ENCODE measurements at regions not wholly inside any gene's neighbourhood (a gene's known extent, or its start where the extent isn't known, plus 50 kb on each side); places are given as distances from the start of the nearest gene placed in this dataset.

GRCh38 chr2:239605976-239606375 lies 205.2 kb upstream of the HDAC4 start:
- H3K4me1 ChIP-seq (ENCODE audit: control insufficient read depth, insufficient read depth, low read length): no peaks in the 10 kb centered on the region; the same call in 1 of the 2 replicates
- H3K36me3 ChIP-seq (ENCODE audit: control insufficient read depth, insufficient read depth, low read length): no peaks in the 10 kb centered on the region
- WGBS (ENCODE audit: insufficient coverage, insufficient read length): no CpG with 5 or more reads among the region's 5 CpGs
- H3K9me3 ChIP-seq (ENCODE audit: control insufficient read depth, insufficient read depth, low read length): no peaks in the 10 kb centered on the region
- no peaks in the 10 kb centered on the region for H3K27me3 ChIP-seq (ENCODE audit: control insufficient read depth, insufficient read depth, low read length)
- no peak overlapping the region for H3K4me3 ChIP-seq (ENCODE audit: low read length)
- no peak overlapping the region for H3K27ac ChIP-seq (ENCODE audit: low read length)
- no peak for DNase-seq (ENCODE audit: low read depth, low spot score)

GRCh38 chr2:239605409-239605808 lies 204.6 kb upstream of the HDAC4 start:
- Histone ChIP-seq H3K27me3 (ENCODE audit: control insufficient read depth, insufficient read depth, low read length) (no peaks in the 10 kb centered on the region), H3K27ac (ENCODE audit: low read length) (no peak overlapping the region), H3K4me3 (ENCODE audit: low read length) (no peak overlapping the region), H3K9me3 (ENCODE audit: control insufficient read depth, insufficient read depth, low read length) (no peaks in the 10 kb centered on the region), H3K4me1 (ENCODE audit: control insufficient read depth, insufficient read depth, low read length) (no peaks in the 10 kb centered on the region; the same call in 1 of the 2 replicates), H3K36me3 (ENCODE audit: control insufficient read depth, insufficient read depth, low read length) (no peaks in the 10 kb centered on the region)
- no peak for DNase-seq (ENCODE audit: low read depth, low spot score)
- WGBS (ENCODE audit: insufficient coverage, insufficient read length): no CpG with 5 or more reads among the region's 6 CpGs

DNA sequence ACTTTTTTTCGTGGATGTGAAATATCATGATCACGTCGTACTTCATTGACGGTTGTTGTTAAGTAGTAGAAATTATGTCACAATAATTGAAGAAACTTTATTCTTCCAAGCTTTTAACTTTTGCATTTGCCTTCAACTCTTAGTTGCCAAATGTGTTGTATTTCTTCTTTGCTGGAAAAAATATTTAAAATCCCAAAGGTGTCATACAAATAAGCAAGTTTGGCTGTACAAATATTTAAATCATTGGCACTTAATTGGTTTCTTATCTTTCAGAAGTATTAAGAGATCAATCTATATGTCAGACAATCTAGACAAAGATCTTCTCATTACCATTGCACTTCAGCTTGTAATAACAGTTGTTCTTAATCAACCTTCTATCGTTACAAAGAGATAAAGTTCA lies 204.0 kb upstream of the HDAC4 start:
- no peak for DNase-seq (ENCODE audit: low read depth, low spot score)
- no CpG with 5 or more reads among the region's 5 CpGs for WGBS (ENCODE audit: insufficient coverage, insufficient read length)
- no peaks in the 10 kb centered on the region; the same call in 1 of the 2 replicates for H3K4me1 ChIP-seq (ENCODE audit: control insufficient read depth, insufficient read depth, low read length)
- H3K27ac ChIP-seq (ENCODE audit: low read length): no peak overlapping the region
- no peaks in the 10 kb centered on the region for H3K27me3 ChIP-seq (ENCODE audit: control insufficient read depth, insufficient read depth, low read length)
- no peak overlapping the region for H3K4me3 ChIP-seq (ENCODE audit: low read length)
- no peaks in the 10 kb centered on the region for H3K36me3 ChIP-seq (ENCODE audit: control insufficient read depth, insufficient read depth, low read length)
- no peaks in the 10 kb centered on the region for H3K9me3 ChIP-seq (ENCODE audit: control insufficient read depth, insufficient read depth, low read length)

DNA sequence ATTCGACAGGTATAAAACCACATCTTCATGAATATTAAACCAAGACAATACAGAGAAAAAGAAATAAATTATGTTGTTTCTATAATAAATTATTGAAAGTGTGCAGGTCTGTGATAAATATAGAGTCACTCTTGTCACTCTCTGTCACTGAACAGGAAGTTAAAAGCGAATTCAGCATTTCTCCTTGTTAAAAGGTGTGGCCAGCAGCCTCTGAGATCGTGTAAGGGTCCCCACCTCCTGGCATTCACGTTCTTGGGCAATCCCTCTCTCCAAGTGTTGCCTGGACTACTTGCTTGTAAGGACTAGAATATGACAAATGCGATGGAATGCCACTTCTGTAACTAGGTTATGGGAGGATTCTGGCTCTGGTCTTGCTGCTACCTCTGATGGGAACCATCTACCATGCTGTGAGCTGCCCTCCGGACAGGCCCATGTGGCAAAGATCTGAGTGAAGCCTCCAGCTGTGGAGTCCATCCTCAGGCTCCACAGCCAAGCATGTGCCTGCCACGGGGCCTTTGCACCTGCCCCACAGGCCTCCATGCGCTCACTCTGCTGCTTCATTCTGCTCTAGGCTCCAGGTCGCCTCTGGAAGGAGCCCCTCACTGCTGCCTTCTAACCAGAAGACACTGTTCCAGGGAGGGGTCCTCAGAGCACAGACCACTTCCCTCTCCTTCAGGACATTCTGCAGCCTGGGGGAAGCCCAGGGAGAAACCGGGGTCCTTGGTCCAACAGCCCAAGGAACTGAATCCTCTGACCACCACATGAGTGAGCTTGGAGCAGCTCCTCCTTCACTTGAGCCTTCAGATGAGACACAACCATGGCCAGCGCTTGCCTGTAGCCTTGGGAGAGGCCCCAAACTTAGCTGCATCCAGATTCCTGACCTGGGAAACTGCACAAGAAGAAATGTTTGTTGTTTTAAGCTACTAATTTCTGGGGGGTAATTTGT lies 202.9 kb upstream of the HDAC4 start:
- H3K4me3 ChIP-seq (ENCODE audit: low read length): no peak overlapping the region
- H3K9me3 ChIP-seq (ENCODE audit: control insufficient read depth, insufficient read depth, low read length): no peaks in the 10 kb centered on the region
- no peaks in the 10 kb centered on the region for H3K36me3 ChIP-seq (ENCODE audit: control insufficient read depth, insufficient read depth, low read length)
- H3K27me3 ChIP-seq (ENCODE audit: control insufficient read depth, insufficient read depth, low read length): no peaks in the 10 kb centered on the region
- no CpG with 5 or more reads among the region's 11 CpGs for WGBS (ENCODE audit: insufficient coverage, insufficient read length)
- no peaks in the 10 kb centered on the region for H3K4me1 ChIP-seq (ENCODE audit: control insufficient read depth, insufficient read depth, low read length)
- no peak for DNase-seq (ENCODE audit: low read depth, low spot score)
- H3K27ac ChIP-seq (ENCODE audit: low read length): no peak overlapping the region

DNA sequence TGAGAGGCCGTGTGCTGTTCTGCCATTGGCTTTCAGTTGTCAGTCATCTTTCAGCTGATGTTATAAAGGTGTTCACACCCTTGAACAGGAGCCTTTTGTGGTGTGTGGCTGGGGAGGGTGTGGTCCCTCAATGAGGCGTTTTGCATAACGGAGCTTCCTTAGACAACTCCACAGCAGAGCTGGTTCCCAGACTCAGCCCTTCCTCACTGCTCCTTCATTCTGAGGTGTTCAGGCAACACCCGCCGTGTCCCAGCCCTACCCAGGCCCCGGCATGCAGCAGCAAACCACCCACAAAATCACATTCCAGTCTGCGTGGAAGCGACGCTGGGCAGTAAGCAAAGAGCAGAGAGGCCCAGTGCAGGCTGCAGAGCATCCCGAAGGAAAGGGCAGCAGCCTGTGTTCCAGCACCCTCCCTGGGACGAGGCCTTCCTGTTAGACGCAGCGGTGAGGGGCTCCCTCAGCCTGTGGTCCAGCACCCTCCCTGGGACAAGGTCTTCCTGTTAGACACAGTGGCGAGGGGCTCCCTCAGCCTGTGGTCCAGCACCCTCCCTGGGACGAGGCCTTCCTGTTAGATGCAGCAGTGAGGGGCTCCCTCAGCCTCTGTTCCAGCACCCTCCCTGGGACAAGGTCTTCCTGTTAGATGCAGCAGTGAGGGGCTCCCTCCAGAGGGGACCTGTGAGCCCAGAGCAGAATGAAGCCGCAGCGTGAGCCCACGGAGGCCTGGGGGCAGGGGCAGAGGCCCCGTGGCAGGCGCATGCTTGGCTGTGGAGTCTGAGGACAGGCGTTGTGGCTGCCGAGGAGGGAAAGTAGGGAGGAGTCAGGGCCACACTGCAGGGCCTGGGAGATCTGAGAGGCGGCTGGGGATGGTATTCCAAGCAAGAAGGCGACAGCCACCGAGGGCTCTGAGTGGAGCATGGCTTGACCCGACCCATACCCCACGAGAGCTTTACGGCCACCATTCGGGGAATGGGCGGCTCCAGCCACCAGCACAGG lies 201.8 kb upstream of the HDAC4 start:
- Histone ChIP-seq H3K4me3 (ENCODE audit: low read length) (no peak overlapping the region), H3K36me3 (ENCODE audit: control insufficient read depth, insufficient read depth, low read length) (no peaks in the 10 kb centered on the region), H3K27ac (ENCODE audit: low read length) (no peak overlapping the region), H3K27me3 (ENCODE audit: control insufficient read depth, insufficient read depth, low read length) (no peaks in the 10 kb centered on the region), H3K9me3 (ENCODE audit: control insufficient read depth, insufficient read depth, low read length) (no peaks in the 10 kb centered on the region), H3K4me1 (ENCODE audit: control insufficient read depth, insufficient read depth, low read length) (no peaks in the 10 kb centered on the region)
- no CpG with 5 or more reads among the region's 30 CpGs for WGBS (ENCODE audit: insufficient coverage, insufficient read length)
- DNase-seq (ENCODE audit: low read depth, low spot score): no peak

GRCh38 chr2:239601880-239602279 lies 201.1 kb upstream of the HDAC4 start:
- no peak for DNase-seq (ENCODE audit: low read depth, low spot score)
- Histone ChIP-seq H3K4me1 (ENCODE audit: control insufficient read depth, insufficient read depth, low read length) (no peaks in the 10 kb centered on the region), H3K4me3 (ENCODE audit: low read length) (no peak overlapping the region), H3K9me3 (ENCODE audit: control insufficient read depth, insufficient read depth, low read length) (no peaks in the 10 kb centered on the region), H3K27ac (ENCODE audit: low read length) (no peak overlapping the region), H3K36me3 (ENCODE audit: control insufficient read depth, insufficient read depth, low read length) (no peaks in the 10 kb centered on the region), H3K27me3 (ENCODE audit: control insufficient read depth, insufficient read depth, low read length) (no peaks in the 10 kb centered on the region)
- WGBS (ENCODE audit: insufficient coverage, insufficient read length): no CpG with 5 or more reads among the region's 7 CpGs

DNA sequence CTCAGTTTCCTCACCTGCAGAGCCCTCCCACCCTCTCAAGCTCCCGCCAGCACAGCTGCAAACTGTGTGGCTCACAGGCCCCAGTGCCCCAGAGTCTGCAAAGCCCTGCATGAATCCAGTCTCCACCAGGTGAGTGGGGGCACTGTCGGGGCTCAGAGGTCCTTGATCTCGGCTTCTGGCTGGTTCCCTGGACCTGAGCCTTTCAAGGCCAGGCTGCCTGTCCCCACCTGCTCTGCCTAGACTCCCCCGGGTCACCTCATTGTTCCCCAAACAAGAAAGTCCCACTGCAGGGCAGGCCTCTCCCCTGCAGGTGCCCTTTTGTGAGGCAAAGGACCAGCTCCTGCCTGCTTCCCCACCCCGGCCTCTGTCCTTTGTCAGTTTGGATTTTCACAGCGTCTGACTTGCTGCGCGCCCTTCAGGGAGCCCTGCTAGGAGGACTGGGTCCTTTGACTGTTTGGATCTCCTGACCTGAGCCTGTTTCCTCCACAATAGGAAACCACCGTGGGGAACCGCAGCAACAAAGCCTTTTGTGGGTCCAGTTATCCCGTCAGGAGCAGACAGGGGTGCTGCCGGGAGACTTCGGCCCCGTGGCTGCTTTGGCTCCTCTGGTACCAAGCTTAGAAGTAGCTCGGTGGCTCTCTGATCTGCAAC lies 200.5 kb upstream of the HDAC4 start:
- WGBS (ENCODE audit: insufficient coverage, insufficient read length): no CpG with 5 or more reads among the region's 15 CpGs
- H3K4me1 ChIP-seq (ENCODE audit: control insufficient read depth, insufficient read depth, low read length): no peaks in the 10 kb centered on the region
- no peaks in the 10 kb centered on the region for H3K27me3 ChIP-seq (ENCODE audit: control insufficient read depth, insufficient read depth, low read length)
- no peak for DNase-seq (ENCODE audit: low read depth, low spot score)
- H3K9me3 ChIP-seq (ENCODE audit: control insufficient read depth, insufficient read depth, low read length): no peaks in the 10 kb centered on the region
- H3K4me3 ChIP-seq (ENCODE audit: low read length): no peak overlapping the region
- H3K36me3 ChIP-seq (ENCODE audit: control insufficient read depth, insufficient read depth, low read length): no peaks in the 10 kb centered on the region
- H3K27ac ChIP-seq (ENCODE audit: low read length): no peak overlapping the region

GRCh38 chr2:239600650-239601049 lies 199.8 kb upstream of the HDAC4 start:
- no peak overlapping the region for H3K4me3 ChIP-seq (ENCODE audit: low read length)
- DNase-seq (ENCODE audit: low read depth, low spot score): no peak
- H3K4me1 ChIP-seq (ENCODE audit: control insufficient read depth, insufficient read depth, low read length): no peaks in the 10 kb centered on the region
- no CpG with 5 or more reads among the region's 5 CpGs for WGBS (ENCODE audit: insufficient coverage, insufficient read length)
- no peaks in the 10 kb centered on the region for H3K9me3 ChIP-seq (ENCODE audit: control insufficient read depth, insufficient read depth, low read length)
- H3K27ac ChIP-seq (ENCODE audit: low read length): no peak overlapping the region
- no peaks in the 10 kb centered on the region for H3K36me3 ChIP-seq (ENCODE audit: control insufficient read depth, insufficient read depth, low read length)
- no peaks in the 10 kb centered on the region for H3K27me3 ChIP-seq (ENCODE audit: control insufficient read depth, insufficient read depth, low read length)

DNA sequence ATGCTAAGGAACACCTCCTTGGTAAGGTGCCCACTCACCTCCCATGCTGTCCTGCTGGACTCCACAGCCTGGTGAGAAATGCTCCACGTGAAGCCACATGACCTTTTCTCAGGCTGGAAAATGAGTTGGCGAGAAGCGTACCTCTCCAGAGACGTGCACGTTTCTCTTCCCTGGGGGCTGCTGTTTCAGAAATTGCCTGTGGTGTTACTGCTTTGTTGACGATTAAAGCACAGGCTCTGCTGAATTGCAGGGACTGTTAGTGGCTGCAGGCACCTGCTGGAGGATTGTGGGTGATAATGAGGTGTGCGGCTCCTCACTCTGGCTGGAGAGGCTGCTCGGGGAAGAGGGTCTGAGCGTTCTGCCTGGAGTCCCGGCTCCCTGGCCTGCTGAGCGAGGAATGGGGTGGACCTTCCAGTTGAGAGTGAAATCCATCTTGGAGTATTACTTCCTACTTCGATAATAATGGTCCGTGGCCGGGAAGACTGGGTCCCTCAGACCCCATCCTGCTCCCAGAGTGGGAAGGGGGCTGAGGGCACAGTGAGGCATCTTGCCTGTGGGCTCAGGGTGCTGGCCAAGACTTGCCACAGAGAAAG lies 199.3 kb upstream of the HDAC4 start:
- no CpG with 5 or more reads among the region's 14 CpGs for WGBS (ENCODE audit: insufficient coverage, insufficient read length)
- H3K27me3 ChIP-seq (ENCODE audit: control insufficient read depth, insufficient read depth, low read length): no peaks in the 10 kb centered on the region
- no peaks in the 10 kb centered on the region for H3K4me1 ChIP-seq (ENCODE audit: control insufficient read depth, insufficient read depth, low read length)
- no peaks in the 10 kb centered on the region for H3K9me3 ChIP-seq (ENCODE audit: control insufficient read depth, insufficient read depth, low read length)
- DNase-seq (ENCODE audit: low read depth, low spot score): no peak
- H3K27ac ChIP-seq (ENCODE audit: low read length): no peak overlapping the region
- H3K36me3 ChIP-seq (ENCODE audit: control insufficient read depth, insufficient read depth, low read length): no peaks in the 10 kb centered on the region
- no peak overlapping the region for H3K4me3 ChIP-seq (ENCODE audit: low read length)

DNA sequence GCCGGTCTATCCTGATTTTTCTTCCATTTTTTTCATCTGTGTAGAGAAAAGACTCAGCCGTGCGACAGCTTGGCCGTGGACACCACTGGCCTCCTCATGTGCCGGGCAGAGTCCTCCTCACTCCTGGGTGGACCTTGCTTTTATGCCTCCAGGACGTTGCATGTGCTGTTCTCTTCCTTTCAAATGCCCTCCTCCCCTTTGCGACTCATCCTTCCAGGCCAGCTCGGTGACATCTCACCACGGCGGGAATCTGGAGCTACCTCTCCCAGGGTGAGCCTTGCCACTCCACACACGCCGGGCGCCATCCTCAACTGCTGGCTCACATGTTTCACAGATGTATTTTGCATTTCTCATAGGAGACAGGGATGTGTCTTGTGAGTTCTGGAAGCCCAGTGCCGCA lies 198.5 kb upstream of the HDAC4 start:
- Histone ChIP-seq H3K4me1 (ENCODE audit: control insufficient read depth, insufficient read depth, low read length) (no peaks in the 10 kb centered on the region), H3K36me3 (ENCODE audit: control insufficient read depth, insufficient read depth, low read length) (no peaks in the 10 kb centered on the region), H3K27me3 (ENCODE audit: control insufficient read depth, insufficient read depth, low read length) (no peaks in the 10 kb centered on the region), H3K27ac (ENCODE audit: low read length) (no peak overlapping the region), H3K9me3 (ENCODE audit: control insufficient read depth, insufficient read depth, low read length) (no peaks in the 10 kb centered on the region), H3K4me3 (ENCODE audit: low read length) (no peak overlapping the region)
- WGBS (ENCODE audit: insufficient coverage, insufficient read length): no CpG with 5 or more reads among the region's 14 CpGs
- DNase-seq (ENCODE audit: low read depth, low spot score): no peak
